SU-DHL-6 (cell line): ENCODE measurements at regions not wholly inside any gene's neighbourhood (a gene's known extent, or its start where the extent isn't known, plus 50 kb on each side); places are given as distances from the start of the nearest gene placed in this dataset.

Source experiments
- CTCF ChIP-seq: fragments of 200-600 bp; sonication (generic); IDR thresholded peaks from one replicate; pipeline ENCODE4 v1.5.1; 2017; ENCODE audit warnings: antibody characterized with exemption, mild to moderate bottlenecking, low read length, moderate library complexity; ENCODE audit not compliant: insufficient read depth, poor library complexity, severe bottlenecking
- EZH2phosphoT487 ChIP-seq: fragments of 200-600 bp; sonication (generic), shearing (Covaris generic); conservative IDR thresholded peaks from 2 replicates; pipeline ENCODE4 v1.6.1; 2018; ENCODE audit warnings: mild to moderate bottlenecking, antibody characterized with exemption, low read length, moderate library complexity, mixed read lengths

- TF ChIP-seq CTCF (no peak), EZH2phosphoT487 (no peak)
These were observed 360.2 kb downstream of the ADGRL2 start for GRCh38 chr1:82160903-82161302.
